HG03196 (cell line): ENCODE measurements at regions not wholly inside any gene's neighbourhood (a gene's known extent, or its start where the extent isn't known, plus 50 kb on each side); places are given as distances from the start of the nearest gene placed in this dataset.
"Not testable (repeated sequence)": the region's sequence is repeated elsewhere in the genome, so short reads cannot be mapped to it uniquely, and the experiment has no call there.

Experiments
- ATAC-seq: cut with Tn5 transposase; IDR thresholded peaks from one replicate; pipeline ENCODE4 v1.9.1; 2021; ENCODE audit not compliant: unreplicated experiment

- ATAC-seq, result no peak
Observed at GRCh38 chr2:234409590-234409989, 87.3 kb downstream of the ARL4C start.

- ATAC-seq, result no peak
Observed at GRCh38 chr2:234406085-234406484, 90.8 kb downstream of the ARL4C start.

GRCh38 chr2:234405462-234405861, 91.4 kb downstream of the ARL4C start:
- no peak for ATAC-seq

- no peak for ATAC-seq
Observed at GRCh38 chr2:234404957-234405356, 91.9 kb downstream of the ARL4C start.

GRCh38 chr2:234403751-234404150, 93.1 kb downstream of the ARL4C start:
- no peak for ATAC-seq

DNA sequence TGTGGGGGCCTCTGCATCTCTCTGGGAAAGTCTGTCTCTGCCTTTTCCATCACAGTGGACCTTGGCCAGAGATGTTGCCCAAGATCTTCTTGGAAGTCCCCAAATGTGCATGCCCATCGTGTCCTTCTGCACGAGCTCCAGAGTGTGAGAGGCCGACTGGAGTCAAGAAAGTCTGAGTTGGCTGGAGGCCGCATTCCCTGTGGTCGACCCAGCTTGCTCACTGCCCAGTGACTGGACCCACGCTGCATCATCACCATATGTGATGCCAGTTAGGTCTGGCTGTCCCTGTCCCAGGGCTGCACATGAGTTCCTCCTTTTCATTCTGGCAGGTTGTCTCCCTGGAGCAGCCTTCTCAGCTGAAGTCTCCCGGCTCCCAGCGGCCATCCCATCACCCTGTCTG, 93.8 kb downstream of the ARL4C start:
- no peak for ATAC-seq

DNA sequence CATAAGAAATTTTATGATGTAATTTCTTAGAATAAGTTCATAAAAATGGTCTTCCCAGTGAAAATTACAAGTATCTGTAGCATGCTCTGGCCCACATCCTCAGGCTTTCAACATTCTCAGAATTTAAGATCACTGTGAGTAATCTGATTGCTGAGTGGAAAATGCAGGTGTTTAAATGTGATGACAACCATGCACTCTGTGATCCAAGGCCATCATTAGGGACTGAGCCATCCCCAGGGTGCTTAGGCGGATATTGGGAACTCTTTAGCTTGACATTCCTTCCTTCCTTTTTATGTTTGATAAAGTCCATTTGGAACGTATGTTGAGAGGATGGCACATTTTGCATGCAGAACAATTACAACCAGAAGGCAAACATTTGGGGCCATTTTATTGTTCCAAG, 95.5 kb downstream of the ARL4C start:
- ATAC-seq, result no peak

GRCh38 chr2:234399451-234400246, 97.2 kb downstream of the ARL4C start:
- ATAC-seq, result no peak

DNA sequence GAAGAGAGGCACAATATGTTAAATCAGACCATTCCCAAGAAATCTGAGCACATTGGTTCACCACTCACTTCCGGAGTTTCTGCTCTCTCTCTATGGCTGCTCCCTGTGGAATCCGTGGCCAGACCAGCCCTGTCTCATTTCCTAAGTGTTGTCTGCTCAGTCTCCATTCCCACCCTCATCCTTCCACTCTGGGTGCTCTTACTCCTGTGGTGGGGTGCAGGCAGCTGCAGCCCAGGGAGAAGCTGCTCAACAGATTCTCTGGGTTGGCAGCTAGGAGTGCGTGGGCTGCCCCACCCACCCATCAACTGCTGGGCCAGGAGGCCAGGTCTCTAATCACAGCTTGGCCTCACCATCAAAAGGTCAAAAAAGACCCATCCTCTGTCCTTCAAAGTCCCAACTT, 98.3 kb downstream of the ARL4C start:
- no peak for ATAC-seq

- no peak for ATAC-seq
Observed at GRCh38 chr2:234395891-234396420, 100.9 kb downstream of the ARL4C start.

- ATAC-seq, result no peak
Observed at GRCh38 chr2:234394450-234394849, 102.4 kb downstream of the ARL4C start.

GRCh38 chr2:234393354-234393753, 103.5 kb downstream of the ARL4C start:
- no peak for ATAC-seq

DNA sequence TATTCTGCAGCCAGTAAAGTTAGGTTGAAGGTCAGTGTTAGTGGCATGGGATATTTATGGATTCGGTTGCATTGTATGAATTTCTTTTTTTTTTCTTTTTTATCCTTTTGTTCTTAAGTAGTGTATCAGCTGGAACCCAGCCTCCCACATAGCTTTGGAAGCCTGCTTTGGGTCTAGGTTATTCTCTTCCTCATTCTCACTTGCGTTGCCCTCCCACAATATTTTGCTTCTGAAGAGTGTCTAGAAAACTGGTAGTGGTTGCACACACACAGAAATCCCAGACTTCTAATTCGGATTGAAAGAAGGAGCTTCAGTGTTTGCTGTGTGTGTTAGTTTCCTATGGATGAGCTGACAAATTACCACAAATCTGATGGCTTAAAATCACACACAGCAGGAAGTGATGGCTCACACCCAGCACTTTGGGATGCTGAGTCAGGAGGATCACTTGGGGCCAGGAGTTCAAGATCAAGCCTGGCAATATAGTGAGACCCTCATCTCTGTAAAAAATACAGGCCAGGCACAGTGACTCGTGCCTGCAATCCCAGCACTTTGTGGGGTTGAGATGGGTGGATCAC, 104.8 kb downstream of the ARL4C start:
- no peak for ATAC-seq

- no peak for ATAC-seq
Observed at GRCh38 chr2:234391625-234392024, 105.3 kb downstream of the ARL4C start.

DNA sequence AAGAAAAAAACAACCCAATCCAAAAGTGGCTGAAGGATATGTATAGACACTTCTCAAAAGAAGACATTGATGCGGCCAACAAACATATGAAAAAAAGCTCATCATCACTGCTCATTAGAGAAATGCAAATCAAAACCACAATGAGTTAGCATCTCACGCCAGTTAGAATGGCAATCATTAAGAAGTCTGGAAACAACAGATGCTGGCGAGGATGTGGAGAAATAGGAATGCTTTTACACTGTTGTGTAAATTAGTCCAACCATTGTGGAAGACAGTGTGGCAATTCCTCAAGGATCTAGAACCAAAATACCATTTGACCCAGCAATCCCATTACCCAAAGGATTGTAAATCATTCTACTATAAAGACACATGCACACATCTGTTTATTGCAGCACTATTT, 107.2 kb downstream of the ARL4C start:
- not testable (repeated sequence) for ATAC-seq

- ATAC-seq, result no peak
Observed at GRCh38 chr2:234388591-234388990, 108.3 kb downstream of the ARL4C start.

DNA sequence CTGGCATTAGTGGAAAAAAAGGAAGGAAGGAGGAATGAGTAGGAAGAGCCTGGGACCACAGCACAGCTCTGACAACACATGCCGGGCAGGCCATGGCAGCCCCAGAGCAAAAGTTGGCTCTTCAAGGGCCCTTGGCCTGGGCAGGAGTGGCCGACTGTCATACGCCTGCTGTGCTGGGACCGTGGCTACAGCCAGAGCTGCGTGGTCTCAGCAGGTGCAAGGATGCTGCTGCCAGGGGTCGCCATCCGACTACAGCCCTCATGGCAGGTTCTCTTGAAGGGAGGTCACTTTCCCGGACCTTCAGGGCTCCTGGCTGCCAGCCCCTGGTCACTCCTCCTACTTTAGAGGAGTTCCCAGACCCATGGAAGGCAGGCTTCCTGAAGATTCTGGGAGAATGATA, 109.9 kb downstream of the ARL4C start:
- ATAC-seq, result no peak

GRCh38 chr2:234382131-234382530, 114.8 kb downstream of the ARL4C start:
- ATAC-seq, result no peak

DNA sequence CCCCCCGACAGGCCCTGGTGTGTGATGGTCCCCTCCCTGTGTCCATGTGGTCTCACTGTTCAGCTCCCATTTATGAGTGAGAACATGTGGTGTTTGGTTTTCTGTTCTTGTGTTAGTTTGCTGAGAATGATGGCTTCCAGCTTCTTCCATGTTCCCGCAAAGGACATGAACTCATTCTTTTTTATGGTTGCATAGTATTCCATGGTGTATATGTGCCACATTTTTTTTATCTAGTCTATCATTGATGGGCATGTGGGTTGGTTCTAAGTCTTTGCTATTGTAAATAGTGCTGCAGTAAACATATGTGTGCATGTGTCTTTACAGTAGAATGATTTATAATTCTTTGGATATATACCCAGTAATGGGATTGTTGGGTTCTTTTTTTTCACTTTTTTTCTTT, 117.9 kb downstream of the ARL4C start:
- ATAC-seq, result not testable (repeated sequence)

GRCh38 chr2:234378440-234378839, 118.4 kb downstream of the ARL4C start:
- ATAC-seq, result no peak

GRCh38 chr2:234377761-234378391, 119.0 kb downstream of the ARL4C start:
- no peak for ATAC-seq

DNA sequence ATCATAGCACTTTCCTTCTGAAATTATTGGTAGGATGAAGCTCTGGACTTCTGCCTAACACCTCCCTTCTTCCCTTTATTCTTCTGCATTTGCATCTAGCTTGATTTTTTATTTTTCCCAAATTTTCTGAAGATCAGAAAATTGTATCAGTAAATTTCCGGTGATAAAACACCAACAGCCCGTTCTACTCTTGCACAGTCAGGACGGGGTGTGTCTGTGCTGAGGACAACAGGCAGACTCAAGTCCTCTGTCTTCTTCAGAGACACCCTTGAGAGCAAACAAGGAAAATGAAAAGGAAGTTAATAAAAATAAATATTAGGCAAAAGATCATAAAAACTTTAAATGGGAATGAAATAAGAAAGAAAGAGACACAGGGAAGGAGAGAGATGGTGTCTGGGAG, 120.7 kb downstream of the ARL4C start:
- no peak for ATAC-seq
